HTR-8/SVneo (cell line): ENCODE measurements at regions not wholly inside any gene's neighbourhood (a gene's known extent, or its start where the extent isn't known, plus 50 kb on each side); places are given as distances from the start of the nearest gene placed in this dataset.
A peak's percentile ranks its signal among the peaks of the same experiment; 100 is the strongest.

Experiments used
- DNase-seq: peaks from one replicate; pipeline ENCODE4 v3.0.0; 2011; ENCODE audit warnings: low spot score, mixed read lengths; ENCODE audit not compliant: insufficient read length
- FAIRE-seq: peaks from 2 replicates; lab custom pipeline; 2011; peaks lifted over from hg19 to GRCh38; lab: Jason Lieb, UNC

- no peak for FAIRE-seq
These were observed 72.6 kb upstream of the TET2 start for GRCh38 chr4:105074097-105074496.

GRCh38 chr4:105075045-105075444 lies 71.6 kb upstream of the TET2 start:
- FAIRE-seq (no peak), DNase-seq (no peak)

More at GRCh38 chr4:105074097-105074496, 72.6 kb upstream of the TET2 start:
- DNase-seq: no peak

GRCh38 chr4:105088110-105088879 lies 58.4 kb upstream of the TET2 start:
- FAIRE-seq (peak; percentile 77), DNase-seq (peak; percentile 31)

- FAIRE-seq: no peak
These were observed 54.3 kb upstream of the TET2 start for GRCh38 chr4:105092356-105092755.

GRCh38 chr4:105092768-105093167 lies 53.9 kb upstream of the TET2 start:
- no peak for FAIRE-seq
- DNase-seq: no peak

More at GRCh38 chr4:105092356-105092755, 54.3 kb upstream of the TET2 start:
- DNase-seq: no peak

GRCh38 chr4:105093975-105094374 lies 52.7 kb upstream of the TET2 start:
- no peak for FAIRE-seq
- DNase-seq: no peak
